GM19238 (cell line): ENCODE measurements at regions not wholly inside any gene's neighbourhood (a gene's known extent, or its start where the extent isn't known, plus 50 kb on each side); places are given as distances from the start of the nearest gene placed in this dataset.
"Not testable (repeated sequence)": the region's sequence is repeated elsewhere in the genome, so short reads cannot be mapped to it uniquely, and the experiment has no call there.

ENCODE experiments used
- DNase-seq: peaks from one replicate; pipeline ENCODE4 v3.0.0; 2011; ENCODE audit warnings: low spot score; ENCODE audit not compliant: insufficient read length

DNA sequence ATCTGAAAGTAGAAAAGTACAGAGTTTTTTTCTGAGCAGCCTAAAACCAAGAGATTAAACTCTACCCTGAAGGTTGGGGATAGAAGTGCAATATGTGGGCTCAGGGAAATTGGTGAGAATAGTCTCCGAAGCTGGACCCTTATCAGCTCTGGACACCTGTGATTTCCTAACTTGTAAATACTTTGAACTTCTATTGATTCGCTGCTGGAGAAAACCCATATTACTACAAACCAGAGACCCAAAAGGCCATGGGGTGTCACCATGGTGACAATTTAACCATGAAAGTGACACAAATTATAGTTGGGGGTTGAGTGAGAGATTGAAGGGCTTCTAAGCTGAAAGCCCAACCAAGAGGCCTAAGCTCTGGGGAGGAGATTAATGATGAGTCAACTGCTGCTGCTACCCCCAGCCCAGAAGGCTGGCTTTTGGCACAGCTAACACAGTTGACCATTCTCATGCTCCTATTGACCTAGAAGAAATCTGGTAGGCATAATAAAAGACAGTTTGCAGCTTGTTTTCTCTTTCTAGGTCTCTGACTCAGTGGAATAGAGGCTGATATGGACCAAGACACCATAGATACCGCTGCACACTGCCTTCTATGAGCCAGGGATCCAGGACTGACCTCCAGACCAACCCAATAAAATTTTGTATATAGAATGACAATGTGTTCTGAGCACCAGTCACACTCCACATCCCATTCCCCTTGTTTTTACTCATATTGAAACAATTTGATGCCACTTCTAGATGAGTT, 131.9 kb upstream of the FNDC3A start:
- no peak for DNase-seq

- DNase-seq: no peak
Observed at GRCh38 chr13:48844676-48845075, 131.0 kb upstream of the FNDC3A start.

DNA sequence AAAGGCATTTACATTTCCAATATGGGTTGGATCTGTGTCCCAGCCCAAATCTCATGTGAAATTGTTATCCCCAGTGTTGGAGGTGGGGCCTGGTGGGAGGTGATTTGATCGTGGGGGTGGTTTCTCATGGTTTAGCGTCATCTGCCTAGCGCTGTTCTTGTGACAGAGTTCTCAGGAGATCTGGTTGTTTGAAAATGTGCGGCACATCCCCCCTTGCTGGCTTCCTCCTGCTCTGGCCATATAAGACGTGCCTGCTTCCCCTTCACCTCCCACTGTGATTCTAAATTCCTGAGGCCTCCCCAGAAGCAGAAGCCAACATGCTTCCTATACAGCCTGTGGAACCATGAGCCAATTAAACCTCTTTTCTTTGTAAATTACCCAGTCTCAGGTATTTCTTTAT, 126.2 kb upstream of the FNDC3A start:
- DNase-seq: no peak

GRCh38 chr13:48851707-48852106, 124.0 kb upstream of the FNDC3A start:
- no peak for DNase-seq

- DNase-seq: no peak
Observed at GRCh38 chr13:48852911-48853727, 122.6 kb upstream of the FNDC3A start.

DNA sequence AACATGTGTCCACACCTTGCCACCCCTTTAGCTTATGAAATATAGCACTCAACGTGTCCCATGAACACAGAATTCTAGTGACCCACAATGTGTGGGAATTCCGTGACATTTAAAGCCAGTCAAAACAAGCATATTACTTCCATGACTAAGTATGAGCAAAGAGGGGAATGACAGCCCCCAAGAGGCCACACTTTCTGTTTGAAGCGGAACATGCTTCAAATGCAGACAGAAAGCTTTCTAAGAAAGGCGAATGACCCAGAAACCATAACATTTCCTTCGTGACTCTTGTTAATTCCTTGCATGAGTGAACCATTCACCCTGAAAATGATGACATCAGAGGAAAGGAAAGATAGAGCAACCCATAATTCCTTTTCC, 122.0 kb upstream of the FNDC3A start:
- DNase-seq: no peak

- no peak for DNase-seq
Observed at GRCh38 chr13:48857576-48857975, 118.1 kb upstream of the FNDC3A start.

- DNase-seq: no peak
Observed at GRCh38 chr13:48858122-48858902, 117.4 kb upstream of the FNDC3A start.

DNA sequence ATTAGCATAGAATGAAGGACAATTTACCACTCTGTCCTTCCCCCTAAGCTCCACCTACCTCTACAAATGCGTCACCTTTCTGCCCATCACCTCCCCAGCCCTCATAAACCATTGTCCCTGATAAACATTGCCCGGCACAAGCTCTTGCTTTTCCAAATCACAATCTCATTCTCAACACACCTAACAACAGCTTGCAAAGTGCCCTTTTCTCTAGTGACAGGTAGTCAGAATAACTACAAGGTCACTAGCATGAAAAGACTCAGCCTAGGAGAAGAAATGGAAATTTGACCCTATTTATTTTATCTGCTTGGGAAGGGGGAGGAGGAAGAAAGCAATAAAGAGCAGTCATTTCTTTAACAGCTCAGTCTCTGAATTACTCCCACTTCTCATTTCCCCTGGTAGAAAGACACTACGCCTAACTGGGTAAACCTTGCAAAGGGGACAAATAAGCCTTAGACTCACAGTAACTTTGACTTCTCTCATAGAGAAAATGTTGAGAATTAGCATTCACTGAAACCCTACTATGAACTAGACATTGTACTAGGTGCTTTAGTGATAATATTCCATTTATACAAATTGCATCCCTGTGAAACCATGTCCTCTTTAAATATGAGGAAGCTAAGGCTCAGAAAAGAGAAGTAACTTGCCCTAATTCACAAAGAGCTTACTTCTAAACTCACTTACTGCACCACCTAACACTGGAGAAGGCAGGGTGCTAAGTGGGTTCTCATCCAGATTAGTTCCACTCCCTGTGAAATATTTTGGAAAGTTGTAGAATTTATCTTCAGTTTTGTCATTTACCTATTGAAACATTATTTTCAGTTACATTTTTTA, 116.2 kb upstream of the FNDC3A start:
- no peak for DNase-seq

DNA sequence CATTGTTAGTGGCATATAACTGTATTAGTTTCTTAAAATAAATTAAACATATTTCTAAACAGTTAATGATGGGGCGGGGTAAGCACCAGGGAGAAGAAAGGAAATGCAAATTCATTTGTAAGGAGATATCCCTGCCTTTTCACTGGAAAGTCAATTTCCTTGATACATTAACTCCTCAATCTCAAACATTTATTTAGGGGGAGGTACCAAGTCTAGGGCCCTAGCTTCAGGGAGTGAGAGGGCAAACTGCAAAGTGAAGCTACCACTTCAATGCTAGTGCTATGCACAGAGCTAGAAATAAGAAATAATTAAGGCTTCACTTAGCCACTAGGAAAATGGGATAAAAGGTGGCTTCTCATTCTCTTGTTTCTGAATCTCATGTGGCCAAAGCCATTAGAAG, 115.3 kb upstream of the FNDC3A start:
- no peak for DNase-seq

DNA sequence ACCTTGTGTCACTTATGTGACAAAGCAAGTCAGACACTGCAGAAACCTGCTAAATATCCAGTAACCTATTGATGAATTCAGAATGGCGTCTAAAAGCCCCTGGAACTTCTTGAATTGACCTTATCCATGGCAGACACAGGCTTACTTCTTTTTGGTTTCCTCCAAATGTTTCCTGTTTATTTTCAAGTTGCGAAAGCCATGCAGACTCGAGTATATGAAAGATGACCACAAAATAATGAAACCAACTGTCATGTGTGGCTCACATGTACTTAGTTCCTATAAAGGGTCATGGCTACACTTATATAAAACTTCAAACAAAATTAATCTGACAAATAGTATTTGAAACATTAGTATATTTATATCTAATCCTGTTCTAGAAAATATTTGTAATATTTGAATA, 113.1 kb upstream of the FNDC3A start:
- no peak for DNase-seq

GRCh38 chr13:48864100-48864499, 111.6 kb upstream of the FNDC3A start:
- DNase-seq: no peak

DNA sequence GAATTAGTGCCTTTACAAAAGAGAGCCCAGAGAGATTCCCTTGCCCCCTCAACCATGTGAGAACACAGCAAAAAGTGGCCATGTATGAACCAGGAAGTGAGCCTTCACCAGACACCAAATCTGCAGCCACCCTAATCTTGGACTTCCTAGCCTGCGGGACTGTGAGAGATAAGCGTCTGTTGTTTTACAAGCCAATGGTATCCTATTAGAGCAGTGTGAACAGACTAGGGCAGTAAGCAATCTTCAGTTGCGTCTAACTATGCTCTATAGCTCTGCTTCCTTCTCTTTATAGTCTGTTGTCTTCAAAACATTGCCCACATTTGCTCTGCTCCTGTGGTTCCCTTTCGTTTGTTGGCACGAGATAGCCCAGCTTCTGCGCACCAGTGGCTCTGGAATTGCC, 109.5 kb upstream of the FNDC3A start:
- DNase-seq: no peak

GRCh38 chr13:48873081-48873480, 102.6 kb upstream of the FNDC3A start:
- no peak for DNase-seq

GRCh38 chr13:48873587-48873986, 102.1 kb upstream of the FNDC3A start:
- no peak for DNase-seq

DNA sequence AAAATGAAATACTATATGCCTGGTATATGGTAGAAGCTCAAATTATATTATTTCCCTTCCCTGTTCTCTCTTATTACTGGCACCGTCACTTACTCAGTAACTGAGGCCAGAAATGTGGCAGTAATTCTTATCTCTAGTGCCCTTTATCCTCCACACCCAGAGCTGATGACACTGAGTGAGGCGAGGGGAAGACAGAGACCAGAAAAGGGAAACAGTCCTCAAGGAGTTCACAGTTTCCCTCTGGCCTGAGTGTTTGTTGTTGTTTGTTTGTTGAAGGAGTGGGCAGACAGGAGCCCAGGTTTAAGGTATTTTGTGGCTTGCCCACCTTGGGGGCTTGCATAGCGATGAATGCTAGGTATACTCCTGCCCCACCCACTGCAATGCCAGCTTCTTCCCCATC, 101.5 kb upstream of the FNDC3A start:
- DNase-seq: no peak

DNA sequence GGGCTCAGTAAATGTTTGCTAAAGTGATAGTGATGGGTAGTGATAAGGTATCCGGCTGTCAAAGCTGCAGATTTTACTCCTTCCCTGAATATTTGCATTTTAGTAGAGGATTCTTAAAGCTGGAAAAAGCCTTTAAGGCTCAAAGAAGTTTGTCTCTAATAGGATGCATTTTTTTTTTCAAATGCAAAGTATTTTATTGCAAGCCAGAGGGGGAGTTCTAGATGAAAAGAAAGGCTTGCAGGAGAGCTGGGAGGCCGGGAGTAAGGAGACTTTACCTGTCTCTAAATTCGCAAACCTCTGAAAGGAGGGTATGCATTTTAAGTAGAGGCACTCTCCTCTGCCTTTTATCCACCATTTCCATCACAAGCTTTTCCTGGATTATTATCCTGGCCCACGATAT, 100.7 kb upstream of the FNDC3A start:
- no peak for DNase-seq

- DNase-seq: no peak
Observed at GRCh38 chr13:48876289-48876688, 99.4 kb upstream of the FNDC3A start.

- no peak for DNase-seq
Observed at GRCh38 chr13:48879432-48879831, 96.3 kb upstream of the FNDC3A start.

GRCh38 chr13:48879854-48880253, 95.9 kb upstream of the FNDC3A start:
- DNase-seq: no peak

- DNase-seq: not testable (repeated sequence)
Observed at GRCh38 chr13:48883786-48884185, 91.9 kb upstream of the FNDC3A start.
